IPS-18a (cell line): ENCODE measurements at regions not wholly inside any gene's neighbourhood (a gene's known extent, or its start where the extent isn't known, plus 50 kb on each side); places are given as distances from the start of the nearest gene placed in this dataset.

Experiments
- H3K27ac ChIP-seq: one replicate; pipeline ENCODE4 v1.5.1; 2013; ENCODE audit warnings: low read length
- H3K27me3 ChIP-seq: one replicate; pipeline ENCODE4 v1.6.1; 2013; ENCODE audit warnings: mild to moderate bottlenecking, low read length; ENCODE audit not compliant: control insufficient read depth, insufficient read depth
- H3K36me3 ChIP-seq: one replicate; pipeline ENCODE4 v1.6.1; 2013; ENCODE audit warnings: low read depth, low read length; ENCODE audit not compliant: control insufficient read depth
- H3K4me1 ChIP-seq: one replicate; pipeline ENCODE4 v1.6.1; 2013; ENCODE audit warnings: low read depth, low read length; ENCODE audit not compliant: control insufficient read depth
- H3K4me3 ChIP-seq: one replicate; pipeline ENCODE4 v1.5.1; 2013; ENCODE audit warnings: low read length
- H3K9ac ChIP-seq: one replicate; pipeline ENCODE4 v1.6.1; 2013; ENCODE audit warnings: mild to moderate bottlenecking, low read length, moderate library complexity
- H3K9me3 ChIP-seq: one replicate; pipeline ENCODE4 v1.6.1; 2013; ENCODE audit warnings: low read depth, low read length; ENCODE audit not compliant: control insufficient read depth

DNA sequence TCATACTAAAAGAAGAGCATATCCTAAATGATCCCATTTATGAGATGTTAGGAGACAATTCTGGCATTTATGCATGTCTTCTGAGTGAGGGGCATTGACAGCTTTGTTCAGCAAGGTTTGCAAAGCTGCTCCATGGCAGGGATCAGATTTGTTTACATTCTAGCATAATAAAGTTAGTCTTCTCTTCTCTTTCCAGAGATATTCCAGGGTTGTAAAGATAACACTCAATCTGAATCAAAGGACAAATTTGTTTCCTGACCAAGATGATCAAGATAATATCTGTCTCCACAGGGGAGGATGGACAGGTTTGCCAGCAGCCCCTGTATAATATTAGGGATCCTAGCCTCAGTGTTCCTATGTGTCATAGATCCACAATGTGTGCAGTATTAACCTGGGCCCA, 77.5 kb upstream of the ZC3H12C start:
- H3K36me3 ChIP-seq: no peaks in the 10 kb centered on the region
- no peak overlapping the region for H3K9ac ChIP-seq
- no peak overlapping the region for H3K27ac ChIP-seq
- H3K27me3 ChIP-seq: no peaks in the 10 kb centered on the region
- H3K4me1 ChIP-seq: no peaks in the 10 kb centered on the region
- no peak overlapping the region for H3K4me3 ChIP-seq
- no peaks in the 10 kb centered on the region for H3K9me3 ChIP-seq

DNA sequence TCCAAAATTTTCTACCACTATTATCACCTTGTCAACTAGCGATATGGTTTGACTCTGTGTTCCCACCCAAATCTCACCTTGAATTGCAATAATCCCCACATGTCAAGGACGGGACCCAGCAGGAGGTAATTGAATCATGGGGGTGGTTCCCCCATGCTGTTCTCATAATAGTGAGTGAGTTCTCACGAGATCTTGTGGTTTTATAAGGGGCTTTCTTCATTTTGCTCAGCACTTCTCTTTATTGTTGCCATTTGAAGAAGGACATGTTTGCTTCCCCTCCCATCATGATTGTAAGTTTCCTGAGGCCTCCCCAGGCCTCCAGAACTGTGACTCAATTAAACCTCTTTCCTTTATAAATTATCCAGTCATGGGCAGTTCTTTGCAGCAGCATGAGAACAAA, 73.5 kb upstream of the ZC3H12C start:
- no peak overlapping the region for H3K27ac ChIP-seq
- no peaks in the 10 kb centered on the region for H3K4me1 ChIP-seq

DNA sequence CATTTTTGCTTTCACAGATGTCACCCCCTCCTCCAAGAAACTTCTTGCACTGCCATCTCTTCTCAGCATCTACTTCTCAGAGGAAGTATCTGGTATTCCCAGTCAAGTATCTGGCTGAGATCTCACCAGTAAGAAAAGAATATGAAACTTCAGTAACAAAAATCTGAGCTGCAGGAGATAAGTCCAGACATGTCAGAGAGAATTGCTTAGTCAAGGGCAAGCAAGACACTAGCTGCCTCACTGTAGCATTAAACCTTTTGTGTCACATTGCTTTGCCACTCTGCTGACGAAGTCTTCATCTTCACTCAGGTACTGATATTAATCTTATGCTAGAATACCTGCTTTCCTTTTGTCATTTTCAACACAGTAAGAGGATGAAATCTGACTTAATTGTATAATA, 70.6 kb upstream of the ZC3H12C start:
- Histone ChIP-seq H3K9ac (no peak overlapping the region), H3K4me1 (no peaks in the 10 kb centered on the region), H3K9me3 (no peaks in the 10 kb centered on the region), H3K4me3 (no peak overlapping the region), H3K27me3 (no peaks in the 10 kb centered on the region), H3K27ac (no peak overlapping the region), H3K36me3 (no peaks in the 10 kb centered on the region)

More for the DNA sequence above, 73.5 kb upstream of the ZC3H12C start:
- no peak overlapping the region for H3K4me3 ChIP-seq
- H3K27me3 ChIP-seq: no peaks in the 10 kb centered on the region
- H3K36me3 ChIP-seq: no peaks in the 10 kb centered on the region
- no peaks in the 10 kb centered on the region for H3K9me3 ChIP-seq
- H3K9ac ChIP-seq: no peak overlapping the region

DNA sequence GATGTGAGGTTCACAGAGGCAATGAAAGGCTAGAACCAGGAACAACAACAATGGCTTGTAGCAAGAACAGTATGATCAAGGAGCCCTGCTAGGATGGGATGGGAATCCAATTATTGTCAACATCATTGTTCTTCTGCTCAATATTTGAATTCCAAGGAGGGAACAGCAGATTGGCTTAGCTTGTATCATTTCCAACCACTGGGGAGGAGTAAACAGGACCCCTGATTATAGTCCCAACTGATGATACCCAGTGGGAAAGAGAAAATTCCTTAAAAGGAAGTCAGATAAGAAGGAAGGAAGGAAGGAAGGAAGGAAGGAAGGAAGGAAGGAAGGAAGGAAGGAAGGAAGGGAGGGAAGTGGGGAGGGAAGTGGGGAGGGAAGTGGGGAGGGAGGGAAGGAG, 69.5 kb upstream of the ZC3H12C start:
- no peaks in the 10 kb centered on the region for H3K9me3 ChIP-seq
- no peaks in the 10 kb centered on the region for H3K27me3 ChIP-seq
- H3K4me3 ChIP-seq: no peak overlapping the region
- H3K27ac ChIP-seq: no peak overlapping the region
- H3K4me1 ChIP-seq: no peaks in the 10 kb centered on the region
- H3K36me3 ChIP-seq: no peaks in the 10 kb centered on the region
- no peak overlapping the region for H3K9ac ChIP-seq

- Histone ChIP-seq H3K9ac (no peak overlapping the region), H3K27ac (no peak overlapping the region), H3K4me1 (no peaks in the 10 kb centered on the region), H3K36me3 (no peaks in the 10 kb centered on the region), H3K9me3 (no peaks in the 10 kb centered on the region), H3K4me3 (no peak overlapping the region), H3K27me3 (no peaks in the 10 kb centered on the region)
Measured at GRCh38 chr11:110026858-110027626, 66.2 kb upstream of the ZC3H12C start.

GRCh38 chr11:110027627-110028371, 65.4 kb upstream of the ZC3H12C start:
- Histone ChIP-seq H3K4me1 (no peaks in the 10 kb centered on the region), H3K9ac (no peak overlapping the region)

GRCh38 chr11:110028921-110029320, 64.3 kb upstream of the ZC3H12C start:
- Histone ChIP-seq H3K4me1 (no peaks in the 10 kb centered on the region), H3K4me3 (no peak overlapping the region), H3K27ac (no peak overlapping the region), H3K36me3 (no peaks in the 10 kb centered on the region), H3K27me3 (no peaks in the 10 kb centered on the region), H3K9ac (no peak overlapping the region), H3K9me3 (no peaks in the 10 kb centered on the region)

More at GRCh38 chr11:110027627-110028371, 65.4 kb upstream of the ZC3H12C start:
- Histone ChIP-seq H3K4me3 (no peak overlapping the region), H3K27ac (no peak overlapping the region), H3K9me3 (no peaks in the 10 kb centered on the region), H3K36me3 (no peaks in the 10 kb centered on the region), H3K27me3 (no peaks in the 10 kb centered on the region)

DNA sequence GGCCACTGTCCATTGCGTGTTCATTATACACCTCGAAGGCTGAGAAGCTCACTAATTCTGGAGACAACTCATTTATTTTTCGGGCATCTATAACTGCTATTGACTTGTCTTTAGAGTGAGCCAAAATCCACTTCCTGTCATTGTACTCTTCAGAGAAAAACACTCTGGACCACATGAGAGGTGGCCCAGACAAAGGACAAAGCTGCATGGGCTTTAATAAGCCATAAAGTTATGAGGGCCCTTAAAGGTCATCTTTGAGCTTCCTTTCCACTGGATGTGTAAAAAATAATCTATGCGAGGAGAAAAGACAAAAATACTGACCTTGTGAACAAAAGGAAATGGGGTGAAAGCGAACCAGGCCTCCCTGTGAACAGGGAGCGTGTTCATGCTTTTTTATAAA, 63.5 kb upstream of the ZC3H12C start:
- Histone ChIP-seq H3K4me3 (no peak overlapping the region), H3K9ac (no peak overlapping the region), H3K9me3 (no peaks in the 10 kb centered on the region), H3K4me1 (no peaks in the 10 kb centered on the region), H3K36me3 (no peaks in the 10 kb centered on the region), H3K27me3 (no peaks in the 10 kb centered on the region), H3K27ac (no peak overlapping the region)

- H3K27me3 ChIP-seq: no peaks in the 10 kb centered on the region
- no peaks in the 10 kb centered on the region for H3K4me1 ChIP-seq
- no peaks in the 10 kb centered on the region for H3K9me3 ChIP-seq
- H3K36me3 ChIP-seq: no peaks in the 10 kb centered on the region
- H3K9ac ChIP-seq: no peak overlapping the region
- H3K4me3 ChIP-seq: no peak overlapping the region
- H3K27ac ChIP-seq: no peak overlapping the region
Measured at GRCh38 chr11:110031171-110031570, 62.0 kb upstream of the ZC3H12C start.

DNA sequence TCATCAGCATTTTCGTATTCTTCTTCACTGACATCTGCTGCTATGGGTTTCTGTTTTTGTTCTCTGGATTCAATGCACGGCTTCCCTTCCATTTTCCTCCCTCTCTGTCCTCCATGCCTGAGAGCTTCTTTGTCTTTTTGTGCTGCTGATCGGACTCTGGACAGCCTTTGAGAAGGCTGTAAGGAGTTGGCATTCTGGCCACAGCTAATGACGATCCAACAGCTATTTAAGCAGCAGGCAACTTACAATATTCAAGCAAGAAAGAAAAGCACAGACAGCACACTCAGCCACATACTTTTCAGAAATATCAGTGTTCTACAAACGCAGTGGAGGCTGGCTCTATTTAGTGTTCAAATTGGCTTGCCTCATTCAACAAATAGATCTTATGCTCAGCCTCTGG, 60.9 kb upstream of the ZC3H12C start:
- Histone ChIP-seq H3K27ac (no peak overlapping the region), H3K36me3 (no peaks in the 10 kb centered on the region), H3K27me3 (no peaks in the 10 kb centered on the region), H3K4me3 (no peak overlapping the region), H3K4me1 (no peaks in the 10 kb centered on the region), H3K9ac (no peak overlapping the region), H3K9me3 (no peaks in the 10 kb centered on the region)

DNA sequence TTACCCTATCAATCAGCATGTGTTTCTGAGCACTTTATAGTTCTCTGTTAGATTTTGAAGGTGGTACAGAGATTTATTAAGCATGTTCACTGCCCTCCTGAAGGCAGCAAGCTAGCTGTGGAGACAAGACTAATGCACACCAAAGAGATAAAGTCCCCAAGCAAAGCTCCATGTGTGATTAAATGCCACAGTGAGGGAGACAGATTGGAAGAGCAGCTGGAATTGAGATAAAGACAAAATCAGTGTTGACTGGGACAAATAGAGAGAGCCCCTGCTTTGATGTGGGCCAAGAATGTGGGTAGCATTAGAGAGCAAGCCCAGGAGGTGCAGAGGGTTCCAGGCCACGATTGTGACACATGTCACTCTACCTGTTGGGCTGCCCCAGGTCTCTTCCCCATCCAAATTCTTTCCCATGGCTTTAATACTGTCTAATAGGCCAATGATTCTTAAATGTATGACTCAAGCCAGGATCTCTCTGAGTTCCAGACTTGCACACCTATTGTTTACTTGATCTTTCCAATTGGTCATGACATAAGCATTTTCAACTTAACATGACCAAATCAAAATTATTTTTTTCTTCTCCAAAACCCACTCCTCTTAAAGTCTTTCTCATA, 60.1 kb upstream of the ZC3H12C start:
- no peaks in the 10 kb centered on the region for H3K4me1 ChIP-seq

More for the DNA sequence above, 60.1 kb upstream of the ZC3H12C start:
- H3K27ac ChIP-seq: no peak overlapping the region
- no peaks in the 10 kb centered on the region for H3K9me3 ChIP-seq
- H3K9ac ChIP-seq: no peak overlapping the region
- no peaks in the 10 kb centered on the region for H3K36me3 ChIP-seq
- H3K27me3 ChIP-seq: no peaks in the 10 kb centered on the region
- H3K4me3 ChIP-seq: no peak overlapping the region
